ENCODE measurements at regions not wholly inside any gene's neighbourhood (a gene's known extent, or its start where the extent isn't known, plus 50 kb on each side); places are given as distances from the start of the nearest gene placed in this dataset.

- TF ChIP-seq CTCF (IDR thresholded peaks at IDR 0.05), result no peak
- TF ChIP-seq EZH2 (IDR thresholded peaks at IDR 0.05), result no peak
These were observed 197.1 kb upstream of the TMEM196 start for GRCh38 chr7:19970514-19970913.
